Mammary epithelial cell (primary cell): ENCODE measurements at regions not wholly inside any gene's neighbourhood (a gene's known extent, or its start where the extent isn't known, plus 50 kb on each side); places are given as distances from the start of the nearest gene placed in this dataset.

Experiments
- EZH2 ChIP-seq: IDR thresholded peaks from 2 replicates; pipeline ENCODE4 v1.6.1; 2012; ENCODE audit warnings: low read length, inconsistent platforms, borderline replicate concordance
- TF ChIP-seq, protein P1 (sequence below), 2 donors: IDR thresholded peaks in 1 of 2; conservative IDR thresholded peaks in 1 of 2; 2 replicates each; pipeline ENCODE4 v1.5.1; 2011 to 2012; ENCODE audit warnings: inconsistent platforms in 2 of 2, low read length in 2 of 2, mild to moderate bottlenecking in 2 of 2, control low read depth in 1 of 2, low read depth in 1 of 2; ENCODE audit not compliant: insufficient read depth in 1 of 2; ENCODE audit errors: extremely low read depth in 1 of 2

- TF ChIP-seq, protein P1, sequence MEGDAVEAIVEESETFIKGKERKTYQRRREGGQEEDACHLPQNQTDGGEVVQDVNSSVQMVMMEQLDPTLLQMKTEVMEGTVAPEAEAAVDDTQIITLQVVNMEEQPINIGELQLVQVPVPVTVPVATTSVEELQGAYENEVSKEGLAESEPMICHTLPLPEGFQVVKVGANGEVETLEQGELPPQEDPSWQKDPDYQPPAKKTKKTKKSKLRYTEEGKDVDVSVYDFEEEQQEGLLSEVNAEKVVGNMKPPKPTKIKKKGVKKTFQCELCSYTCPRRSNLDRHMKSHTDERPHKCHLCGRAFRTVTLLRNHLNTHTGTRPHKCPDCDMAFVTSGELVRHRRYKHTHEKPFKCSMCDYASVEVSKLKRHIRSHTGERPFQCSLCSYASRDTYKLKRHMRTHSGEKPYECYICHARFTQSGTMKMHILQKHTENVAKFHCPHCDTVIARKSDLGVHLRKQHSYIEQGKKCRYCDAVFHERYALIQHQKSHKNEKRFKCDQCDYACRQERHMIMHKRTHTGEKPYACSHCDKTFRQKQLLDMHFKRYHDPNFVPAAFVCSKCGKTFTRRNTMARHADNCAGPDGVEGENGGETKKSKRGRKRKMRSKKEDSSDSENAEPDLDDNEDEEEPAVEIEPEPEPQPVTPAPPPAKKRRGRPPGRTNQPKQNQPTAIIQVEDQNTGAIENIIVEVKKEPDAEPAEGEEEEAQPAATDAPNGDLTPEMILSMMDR (conservative IDR thresholded peaks at IDR 0.05 in 1 of 2, IDR thresholded peaks at IDR 0.05 in 1 of 2; ENCODE audit: extremely low read depth in 1 of 2, insufficient read depth in 1 of 2, low read depth in 1 of 2, low read length in 2 of 2), result no peak
- TF ChIP-seq EZH2, result no peak
These were observed 136.3 kb upstream of the KLHL29 start for GRCh38 chr2:23248667-23249066.
